GM18517 (cell line): ENCODE measurements at regions not wholly inside any gene's neighbourhood (a gene's known extent, or its start where the extent isn't known, plus 50 kb on each side); places are given as distances from the start of the nearest gene placed in this dataset.
"Not testable (repeated sequence)": the region's sequence is repeated elsewhere in the genome, so short reads cannot be mapped to it uniquely, and the experiment has no call there.

ENCODE experiments used
- ATAC-seq: cut with Tn5 transposase; IDR thresholded peaks from one replicate; pipeline ENCODE4 v1.9.1; 2021; ENCODE audit warnings: mild to moderate bottlenecking, moderate library complexity; ENCODE audit not compliant: unreplicated experiment

DNA sequence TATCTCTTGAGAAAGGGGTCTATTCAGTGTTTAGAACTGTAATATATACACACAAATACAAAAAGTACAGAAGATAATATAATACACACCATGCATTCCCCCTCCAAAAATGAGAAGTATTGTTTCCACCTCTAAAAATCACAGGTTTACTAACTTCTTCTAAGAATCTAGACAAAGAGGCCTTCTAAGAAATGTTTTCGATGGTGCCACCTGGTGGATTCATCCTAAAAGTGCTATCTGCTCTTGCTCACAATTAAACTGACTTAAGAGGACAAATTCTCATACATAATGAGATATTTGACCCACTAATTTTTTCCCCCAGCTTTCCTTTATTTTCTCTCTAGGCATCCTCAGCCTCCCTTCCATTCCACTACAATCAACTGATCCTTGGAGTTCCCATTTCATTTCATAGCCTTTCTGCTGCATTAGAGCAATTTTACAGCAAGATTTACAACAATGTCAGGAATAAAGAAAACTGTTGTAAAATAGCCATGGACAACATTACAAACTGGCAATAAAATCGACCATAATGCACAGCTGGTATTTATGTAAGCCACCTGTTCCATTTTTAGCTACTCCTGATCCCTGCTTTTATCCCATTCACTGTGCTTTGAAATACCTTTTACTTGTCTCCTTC lies 124.6 kb downstream of the ARRDC4 start:
- ATAC-seq = no peak

DNA sequence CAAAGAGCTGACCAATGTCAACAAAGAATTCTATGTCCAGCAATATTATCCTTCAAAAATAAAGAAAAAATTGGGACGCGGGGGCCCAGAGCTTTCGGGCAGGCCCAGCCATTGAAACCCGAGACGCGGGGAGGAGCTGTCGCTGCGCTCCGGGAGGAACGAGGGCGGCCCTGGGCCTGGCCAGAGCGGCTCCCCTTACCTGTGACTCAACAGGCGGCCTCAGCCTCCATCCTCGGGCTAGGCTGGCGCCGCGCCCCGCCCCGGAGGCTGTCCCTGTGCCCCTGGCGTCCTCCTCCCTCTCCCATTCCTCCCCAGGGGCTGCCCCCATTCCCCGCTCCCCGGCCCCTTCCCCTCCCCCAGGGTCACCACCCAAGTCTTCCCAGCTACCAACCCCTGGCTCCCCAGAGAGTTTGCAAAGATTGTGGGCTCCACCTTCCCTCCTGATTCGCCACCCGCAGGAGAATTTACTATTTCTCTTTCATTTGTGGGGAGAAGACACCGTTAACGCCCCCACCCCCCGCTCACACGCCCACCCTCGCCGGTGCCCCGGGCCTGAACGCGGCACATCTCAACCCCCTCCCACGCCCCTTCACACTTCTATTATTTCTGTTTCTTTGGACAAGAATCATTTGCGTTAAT lies 127.9 kb downstream of the ARRDC4 start:
- ATAC-seq = not testable (repeated sequence)

DNA sequence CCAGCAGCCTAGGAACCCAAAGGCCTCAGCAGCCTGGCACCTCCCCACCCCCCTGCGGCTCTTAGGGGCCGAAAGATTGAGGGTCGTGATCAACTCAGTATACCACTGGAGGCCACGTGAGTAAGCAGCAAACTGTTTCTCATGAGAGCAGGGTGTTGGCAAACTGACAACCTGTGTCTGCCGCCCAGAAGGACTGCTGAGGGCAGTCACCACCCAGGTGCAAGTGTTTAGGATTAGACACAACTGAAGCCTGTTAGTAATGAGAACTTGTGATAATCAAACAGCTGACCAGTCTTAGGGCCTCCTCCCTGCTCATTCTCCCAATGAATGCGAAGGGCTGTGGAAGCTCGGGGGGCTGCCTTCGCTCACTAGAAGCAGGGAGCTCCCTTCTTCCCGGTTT lies 128.8 kb downstream of the ARRDC4 start:
- not testable (repeated sequence) for ATAC-seq

DNA sequence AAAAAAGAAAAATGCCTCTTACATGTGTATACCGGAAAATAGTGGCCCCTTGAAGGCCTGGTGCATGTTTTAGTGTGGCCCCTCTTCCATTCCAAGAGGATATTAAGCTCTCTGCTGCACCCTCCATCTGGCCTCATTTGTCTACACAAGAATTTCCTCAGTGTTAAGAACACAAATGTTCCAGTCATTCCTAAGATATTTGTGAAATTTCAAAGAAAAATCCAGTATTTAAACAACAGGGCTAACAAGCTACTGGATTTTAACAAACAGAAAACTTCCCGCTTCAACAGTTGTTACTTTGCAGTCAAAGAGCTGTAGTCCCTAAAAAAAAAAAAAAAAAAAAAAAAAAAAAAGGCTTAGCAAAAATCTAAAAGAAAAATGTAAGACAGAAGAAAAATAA lies 137.5 kb downstream of the ARRDC4 start:
- not testable (repeated sequence) for ATAC-seq

DNA sequence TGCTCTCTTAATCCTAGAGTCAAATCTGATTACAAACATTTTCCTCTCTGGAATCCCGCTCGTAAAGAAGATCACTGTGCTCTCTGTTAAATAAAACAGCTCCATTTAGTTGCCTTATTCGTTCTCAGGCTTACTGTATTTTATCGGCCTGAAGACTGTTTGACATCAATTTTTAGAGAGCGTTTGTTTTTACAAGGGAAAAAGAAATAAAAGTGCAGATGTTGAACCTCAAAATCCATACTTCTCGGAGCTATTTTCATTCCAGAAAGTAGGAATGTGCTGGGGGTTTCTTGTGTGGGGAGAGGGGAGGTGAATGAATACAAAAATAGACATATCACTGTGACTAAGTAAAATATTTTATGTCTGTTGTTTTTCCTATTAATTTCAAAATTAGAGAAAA lies 140.1 kb downstream of the ARRDC4 start:
- ATAC-seq = not testable (repeated sequence)

DNA sequence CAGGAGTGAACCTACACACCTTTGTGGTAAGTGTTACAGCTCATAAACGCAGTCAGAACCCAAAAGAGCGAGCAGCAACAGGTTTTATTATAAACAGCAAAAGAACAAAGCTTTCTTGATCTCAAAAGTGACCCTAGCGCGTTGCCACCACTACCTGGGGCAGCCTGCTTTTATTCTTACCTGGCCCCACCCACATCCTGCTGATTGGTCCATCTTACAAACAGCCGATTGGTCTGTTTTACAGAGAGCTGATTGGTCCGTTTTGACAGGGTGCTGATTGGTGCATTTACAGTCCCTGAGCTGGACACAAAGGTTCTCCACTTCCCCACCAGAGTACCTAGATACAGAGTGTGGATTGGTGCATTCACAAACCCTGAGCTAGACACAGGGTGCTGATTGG lies 143.1 kb downstream of the ARRDC4 start:
- ATAC-seq = no peak

DNA sequence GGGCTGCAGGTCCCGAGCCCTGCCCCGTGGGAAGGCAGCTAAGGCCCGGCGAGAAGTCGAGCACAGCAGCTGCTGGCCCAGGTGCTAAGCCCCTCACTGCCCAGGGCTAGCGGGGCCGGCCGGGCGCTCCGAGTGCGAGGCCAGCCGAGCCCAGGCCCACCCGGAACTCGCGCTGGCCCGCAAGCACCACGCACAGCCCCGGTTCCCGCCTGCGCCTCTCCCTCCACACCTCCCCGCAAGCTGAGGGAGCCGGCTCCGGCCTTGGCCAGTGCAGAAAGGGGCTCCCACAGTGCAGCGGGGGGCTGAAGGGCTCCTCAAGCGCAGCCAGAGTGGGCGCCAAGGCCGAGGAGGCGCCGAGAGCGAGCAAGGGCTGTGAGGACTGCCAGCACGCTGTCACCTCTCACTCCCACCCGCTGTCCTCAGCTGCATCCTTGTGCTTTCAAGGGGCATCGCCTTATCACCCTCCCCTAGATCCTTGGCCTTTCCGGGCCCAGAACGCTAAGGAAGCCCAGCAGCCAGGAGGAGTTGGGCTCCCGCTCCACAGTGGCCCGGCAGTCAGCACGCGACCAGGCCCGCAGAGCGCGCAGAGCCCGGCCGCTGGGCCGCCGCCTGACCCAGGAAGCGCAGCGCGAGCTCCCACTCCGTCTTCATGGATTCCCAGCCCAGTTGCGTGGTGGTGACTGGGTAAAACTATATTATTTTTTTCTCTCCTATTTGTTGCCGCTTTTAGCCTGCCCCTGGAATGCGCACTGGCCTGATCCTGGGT lies 144.1 kb downstream of the ARRDC4 start:
- not testable (repeated sequence) for ATAC-seq

DNA sequence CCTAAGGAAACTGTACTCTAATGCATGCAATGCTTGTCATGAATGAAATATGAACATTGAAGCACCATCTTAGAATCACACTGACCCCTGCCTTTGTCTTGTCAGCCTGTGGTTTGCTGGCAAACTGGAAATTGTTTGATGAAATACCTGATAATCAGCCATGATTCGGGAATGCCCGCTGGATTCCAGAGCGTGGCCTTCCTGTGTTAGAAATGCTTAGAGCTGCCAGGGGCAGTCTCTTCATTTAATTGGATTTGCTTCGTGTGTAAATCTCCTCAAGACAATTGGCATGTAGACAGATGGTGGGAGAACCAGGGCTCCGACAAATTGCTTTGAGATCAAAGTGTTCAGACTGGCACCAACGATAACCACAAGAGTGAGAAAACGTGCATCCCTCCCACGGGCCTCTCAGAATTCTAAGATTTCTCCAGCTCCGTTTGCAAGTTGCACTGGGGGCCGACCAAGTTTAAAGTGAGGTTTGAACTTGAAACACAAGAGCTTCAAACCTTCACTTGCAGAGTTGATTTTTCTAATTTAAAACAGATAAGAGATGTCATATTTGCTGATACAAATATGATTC lies 146.2 kb downstream of the ARRDC4 start:
- not testable (repeated sequence) for ATAC-seq

DNA sequence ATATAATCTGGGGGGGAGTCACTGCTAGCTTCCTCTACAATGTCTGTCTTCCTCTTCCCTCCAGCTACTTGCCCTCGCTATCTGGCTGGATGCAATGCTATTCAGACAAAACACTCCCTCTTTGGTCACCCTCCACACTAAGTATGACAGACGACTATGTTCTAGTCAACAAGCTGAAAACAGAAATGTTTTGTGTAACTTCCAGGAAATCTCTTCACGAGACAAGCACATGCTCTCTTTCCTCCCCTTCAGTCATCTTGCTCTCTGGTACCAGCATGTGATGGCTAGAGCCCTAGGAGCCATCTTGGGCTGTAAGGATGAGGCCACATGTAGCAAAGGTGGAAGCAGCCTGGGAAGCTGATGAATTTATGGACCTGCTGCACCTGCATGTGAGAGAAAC lies 151.3 kb downstream of the ARRDC4 start:
- ATAC-seq = no peak

DNA sequence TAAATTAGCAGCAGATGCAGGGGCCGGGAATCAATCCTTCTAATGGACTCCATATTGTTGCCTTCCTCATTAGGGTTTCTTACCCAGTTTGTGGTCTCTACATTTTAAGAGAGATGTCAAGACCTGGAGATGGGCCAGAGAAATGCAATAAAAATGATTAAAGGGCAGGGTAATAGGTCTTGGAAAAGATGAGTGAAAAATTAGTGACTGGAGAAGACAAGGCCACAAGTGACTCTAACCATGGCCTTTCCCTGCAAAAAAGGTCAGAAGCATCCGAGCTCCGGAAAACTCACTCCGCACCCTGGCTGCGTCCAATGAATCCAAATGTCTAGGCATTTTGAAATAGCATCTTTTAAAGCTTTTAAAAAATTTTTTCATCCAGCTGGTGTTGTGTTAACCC lies 152.8 kb downstream of the ARRDC4 start:
- no peak for ATAC-seq

DNA sequence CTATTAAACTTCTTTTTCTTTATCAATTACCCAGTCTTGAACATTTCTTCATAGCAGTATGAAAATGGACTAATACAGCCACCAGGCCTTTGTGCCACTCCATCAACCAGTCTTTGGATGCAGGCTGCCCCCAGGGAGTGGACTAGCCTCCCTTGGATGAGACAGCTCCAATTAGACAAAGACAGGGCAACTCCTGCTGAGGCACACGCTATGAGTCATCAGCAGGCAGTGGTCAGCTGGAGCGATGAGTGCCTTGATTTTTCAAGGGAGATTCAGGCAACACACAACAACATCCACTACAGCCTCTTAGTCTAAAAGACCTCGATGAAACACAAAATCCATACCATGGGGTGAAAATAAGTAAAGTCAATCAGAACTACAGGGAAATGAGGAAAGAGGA lies 160.1 kb downstream of the ARRDC4 start:
- ATAC-seq = no peak

DNA sequence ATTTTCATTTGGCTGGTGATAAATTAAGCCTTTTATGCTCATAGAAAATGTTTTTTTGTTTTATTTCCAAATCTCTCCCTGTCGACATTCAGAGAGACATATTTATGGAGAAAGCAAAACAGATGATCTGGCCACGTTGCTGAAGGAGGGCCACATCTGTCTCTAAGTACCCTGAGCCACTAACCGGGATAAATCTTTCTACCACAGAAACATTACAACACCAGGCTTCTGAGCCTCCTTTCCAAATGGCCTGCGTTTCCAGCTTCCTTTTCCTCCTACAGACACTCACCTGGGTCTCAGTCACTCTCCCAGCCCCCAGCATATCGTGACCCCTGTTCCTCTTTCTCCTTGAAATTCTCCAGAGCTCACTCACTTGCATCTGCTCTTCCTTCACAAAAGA lies 161.0 kb downstream of the ARRDC4 start:
- no peak for ATAC-seq

DNA sequence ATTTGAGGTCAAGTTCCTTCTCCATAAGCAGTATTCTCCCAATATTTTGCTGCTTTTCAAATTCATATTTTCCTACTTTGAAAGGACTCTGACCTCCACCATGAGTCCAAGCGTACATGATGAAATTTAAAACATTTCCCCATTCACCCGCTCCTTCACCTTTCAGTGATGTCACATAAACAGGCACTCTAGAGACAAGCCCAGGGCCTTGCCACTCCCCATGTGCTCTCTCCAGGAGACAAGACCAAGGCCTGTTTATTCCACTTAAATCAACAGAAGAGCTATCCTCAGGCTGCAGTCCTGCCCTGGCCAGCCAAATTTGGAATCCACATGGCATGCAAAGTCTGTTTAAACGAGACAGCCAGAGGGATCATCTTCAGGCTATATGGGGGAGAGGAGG lies 161.5 kb downstream of the ARRDC4 start:
- ATAC-seq = no peak

DNA sequence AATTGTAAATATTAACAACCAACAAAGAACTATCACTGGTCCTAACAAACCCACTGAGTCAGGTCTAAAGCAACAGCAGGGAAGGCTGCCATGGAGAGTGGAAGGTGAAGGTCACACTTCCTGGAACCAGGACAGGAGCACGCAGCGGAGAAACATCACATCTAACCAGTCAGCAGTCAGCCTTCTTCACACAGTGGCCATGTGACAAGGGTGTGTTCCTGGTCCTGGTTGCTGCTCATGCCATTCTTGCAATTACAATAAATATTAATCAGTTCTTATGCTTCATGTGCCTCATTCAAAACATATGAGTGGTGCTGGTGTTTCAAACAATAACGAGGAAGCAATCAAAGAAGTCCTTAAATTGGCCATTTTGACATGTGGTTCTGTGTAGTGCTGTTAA lies 162.8 kb downstream of the ARRDC4 start:
- no peak for ATAC-seq

DNA sequence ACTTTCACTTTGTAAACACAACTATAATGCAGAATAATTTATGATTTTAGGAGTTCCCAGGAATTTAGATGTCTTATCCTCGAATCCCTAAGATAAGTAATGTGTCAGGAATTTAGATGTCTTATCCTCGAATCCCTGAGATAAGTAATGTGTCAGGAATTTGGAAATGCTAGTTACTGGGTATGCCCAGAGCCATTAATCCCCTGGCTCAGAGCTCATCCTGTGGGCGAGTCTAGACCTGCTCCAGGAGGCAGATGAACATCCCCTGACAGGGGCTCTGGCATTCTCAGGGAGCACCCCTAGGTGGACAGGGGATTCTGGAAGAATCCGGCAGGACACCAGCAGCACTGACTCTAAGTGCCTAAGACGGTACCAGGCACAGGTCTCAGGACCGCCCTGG lies 163.3 kb downstream of the ARRDC4 start:
- no peak for ATAC-seq

DNA sequence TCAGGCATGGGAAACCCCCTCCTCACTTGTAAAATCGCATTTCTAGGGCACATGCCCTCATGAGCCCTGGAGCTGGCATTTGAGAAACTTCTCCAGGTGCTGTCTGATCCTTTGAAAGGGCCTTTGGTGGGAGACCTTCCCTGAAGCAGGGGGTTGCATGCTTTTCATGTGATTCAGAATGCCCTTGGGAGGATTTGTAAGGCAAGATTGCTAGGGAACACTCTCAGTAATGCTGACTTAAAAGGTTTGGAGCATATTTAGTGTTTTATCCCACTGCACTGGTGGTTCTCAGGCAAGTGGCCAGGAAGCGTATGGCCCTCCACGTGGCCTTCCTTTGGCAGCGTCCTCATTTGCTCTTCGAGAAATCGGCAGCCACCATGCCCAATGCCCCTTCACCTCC lies 164.1 kb downstream of the ARRDC4 start:
- ATAC-seq = no peak

DNA sequence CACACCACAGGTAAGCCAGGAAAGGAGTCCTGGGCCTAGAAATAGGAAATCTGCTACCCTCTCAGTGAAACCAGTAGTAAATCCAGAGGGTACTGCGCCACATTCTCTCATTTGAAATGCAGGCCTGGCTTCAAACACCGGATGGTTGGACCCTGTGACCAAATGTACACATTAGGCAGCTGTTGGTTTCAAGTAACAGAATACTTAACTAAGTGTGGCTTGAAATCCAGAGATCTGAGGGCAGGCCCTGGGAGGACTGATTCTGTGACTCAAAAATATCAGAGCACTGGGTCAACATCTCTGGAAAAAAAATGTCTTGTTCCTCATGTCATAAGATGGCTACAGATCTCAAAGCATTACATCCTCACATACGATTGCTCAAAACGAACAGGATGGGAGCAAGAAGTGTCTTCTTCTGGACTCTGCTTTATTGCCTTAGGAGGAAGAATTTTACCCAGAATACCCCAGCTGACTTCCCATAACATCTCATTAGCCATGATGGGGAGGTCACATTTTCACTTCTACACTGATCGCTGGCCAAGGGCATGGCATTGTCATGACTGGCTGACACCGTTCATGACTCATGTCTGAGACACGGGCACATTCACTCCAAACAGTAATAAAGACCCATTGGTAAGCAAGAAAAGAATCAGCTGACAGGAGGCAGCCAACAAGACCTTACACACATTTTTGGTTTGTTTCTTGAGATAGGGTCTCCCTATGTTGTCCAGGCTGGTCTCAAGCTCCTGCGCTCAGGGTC lies 166.0 kb downstream of the ARRDC4 start:
- ATAC-seq = no peak

DNA sequence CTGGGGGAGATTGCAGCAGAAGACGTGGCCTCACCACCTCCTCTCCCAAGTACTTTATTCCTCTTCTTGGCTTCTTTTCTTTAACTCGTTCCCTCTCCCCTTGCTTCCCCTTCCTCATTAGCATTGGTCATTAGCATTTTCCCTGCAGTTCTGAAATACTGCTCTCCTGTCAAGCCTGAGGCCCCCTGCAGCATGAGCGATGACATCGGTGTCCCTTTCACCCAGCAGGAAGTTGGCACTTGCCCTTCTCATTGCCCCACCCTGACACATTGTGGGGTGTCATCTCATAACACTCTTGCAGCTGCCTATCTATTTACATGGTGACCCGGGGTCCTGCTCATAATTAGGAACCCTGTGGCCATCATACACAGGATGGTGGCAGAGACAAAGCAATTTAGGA lies 167.1 kb downstream of the ARRDC4 start:
- ATAC-seq = no peak

DNA sequence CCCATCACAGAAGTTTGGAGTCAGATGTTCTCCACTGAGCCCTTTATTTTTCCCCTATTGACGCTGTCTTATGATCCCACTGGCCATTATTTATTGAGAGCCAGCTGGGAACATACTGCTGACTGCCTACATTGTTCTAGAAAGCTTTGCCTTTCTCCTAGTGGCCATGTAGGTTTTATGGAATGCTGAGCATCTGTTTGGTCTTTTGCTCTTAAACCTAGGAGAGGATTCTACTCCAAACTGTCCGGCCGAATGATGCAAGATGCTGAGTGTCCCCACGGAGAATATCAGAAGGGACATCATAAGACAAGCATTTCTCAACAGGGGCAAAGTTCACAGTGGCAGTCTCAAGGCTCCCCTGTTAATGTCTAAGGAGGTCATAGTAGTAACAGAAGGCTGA lies 171.4 kb downstream of the ARRDC4 start:
- ATAC-seq = no peak

DNA sequence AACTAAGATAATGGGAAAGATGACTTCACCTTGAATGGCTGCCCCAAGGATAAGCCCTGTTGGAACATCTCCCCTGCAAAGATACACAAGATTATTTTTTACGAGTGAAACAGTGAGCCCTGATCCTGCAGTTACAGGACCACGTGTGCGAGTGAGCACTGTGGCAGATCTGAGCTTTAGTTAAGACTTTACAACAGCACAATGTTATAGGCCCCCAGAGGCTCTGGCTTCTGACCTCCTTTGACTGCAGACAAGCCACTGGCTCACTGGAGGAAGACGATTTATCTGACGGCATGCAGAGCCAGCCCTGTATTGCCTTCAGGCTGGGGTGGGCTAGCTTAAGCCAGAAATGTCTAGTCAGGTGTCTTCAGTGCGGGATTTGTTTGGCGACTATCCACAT lies 174.4 kb downstream of the ARRDC4 start:
- no peak for ATAC-seq

DNA sequence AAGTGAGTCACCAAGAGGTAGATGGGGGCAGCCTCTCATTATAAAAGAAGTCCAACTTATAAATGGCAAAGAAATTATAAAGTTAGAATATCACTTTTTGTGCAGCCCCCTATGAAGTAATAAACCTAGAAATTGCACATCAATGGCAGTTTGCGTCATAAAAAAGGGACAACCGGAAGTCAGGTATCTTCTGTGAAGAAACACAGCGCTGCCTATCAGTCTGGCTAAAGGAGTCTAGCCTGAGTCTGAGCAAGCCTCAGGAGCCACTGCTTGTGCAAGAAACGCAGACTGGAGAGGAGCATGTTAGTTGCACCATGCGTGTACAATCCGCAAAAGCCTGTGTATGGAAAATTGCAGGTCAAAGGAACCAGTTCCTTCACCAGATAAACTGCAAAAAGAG lies 178.4 kb downstream of the ARRDC4 start:
- no peak for ATAC-seq
